B cell (primary cell): ENCODE measurements at regions not wholly inside any gene's neighbourhood (a gene's known extent, or its start where the extent isn't known, plus 50 kb on each side); places are given as distances from the start of the nearest gene placed in this dataset.

Experiments
- ATAC-seq: fragments of 200-7000 bp; cut with Tn5 transposase; one replicate; pipeline ENCODE4 v1.10.0; 2021; ENCODE audit warnings: low read depth, mild to moderate bottlenecking, moderate number of reproducible peaks, moderate library complexity
- CTCF ChIA-PET: fragments of 350-600 bp; sonication (Branson Sonifier 250); formaldehyde crosslinking; loops from one replicate; lab custom pipeline; 2021; ENCODE audit warnings: antibody characterized with exemption, inconsistent platforms; lab: Charles Lee
- POLR2A ChIA-PET: fragments of 350-600 bp; sonication (Branson Sonifier 250); formaldehyde crosslinking; loops from one replicate; lab custom pipeline; 2021; ENCODE audit warnings: antibody characterized with exemption; lab: Charles Lee
- DNase-seq: peaks from one replicate; pipeline ENCODE4 v3.0.0; 2013
- H2AFZ ChIP-seq: 2 replicates; pipeline ENCODE4 v1.6.1; 2012; ENCODE audit warnings: mild to moderate bottlenecking, low read depth, low read length; ENCODE audit not compliant: insufficient read depth, poor library complexity, severe bottlenecking
- H3K27ac ChIP-seq, 2 donors: 1 replicate in 1 of 2; 2 replicates in 1 of 2; pipeline ENCODE4 v1.5.1; 2012 to 2013; ENCODE audit warnings: low read length in 2 of 2, mild to moderate bottlenecking in 2 of 2, moderate library complexity in 1 of 2
- H3K27me3 ChIP-seq, 4 experiments: fragments of 200-600 bp in 1 of 4; sonication (generic) in 1 of 4; replicated peaks in 1 of 4; 1 replicate in 2 of 4; 2 replicates in 2 of 4; pipeline versions ENCODE4 v1.6.1 to v1.7.0; 2013 to 2016; ENCODE audit warnings: low read length in 3 of 4, mild to moderate bottlenecking in 2 of 4, mixed read lengths in 1 of 4, moderate library complexity in 1 of 4; ENCODE audit not compliant: insufficient read depth in 4 of 4, control insufficient read depth in 3 of 4; ENCODE audit errors: control extremely low read depth in 1 of 4
- H3K36me3 ChIP-seq, 2 experiments: replicated peaks in 1 of 2; 1 replicate in 1 of 2; 2 replicates in 1 of 2; pipeline versions ENCODE4 v1.6.1 to v1.7.1; 2013; ENCODE audit warnings: low read length in 1 of 2; ENCODE audit not compliant: insufficient read depth in 2 of 2, control insufficient read depth in 1 of 2; ENCODE audit errors: control extremely low read depth in 1 of 2, extremely low read depth in 1 of 2
- H3K4me1 ChIP-seq, 2 donors: fragments of 200-600 bp in 1 of 2; sonication (generic) in 1 of 2; 1 replicate in 1 of 2; 2 replicates in 1 of 2; pipeline versions ENCODE4 v1.5.1 to v1.6.1; 2013 to 2017; ENCODE audit warnings: low read length in 2 of 2; ENCODE audit not compliant: control insufficient read depth in 2 of 2, insufficient read depth in 2 of 2
- H3K4me2 ChIP-seq: replicated peaks from 2 replicates; pipeline ENCODE3; 2012; ENCODE audit warnings: mild to moderate bottlenecking, low read depth, low read length; ENCODE audit not compliant: poor library complexity, severe bottlenecking
- H3K4me3 ChIP-seq, 5 experiments: fragments of 200-600 bp in 1 of 5; sonication (generic) in 1 of 5; 1 replicate in 3 of 5; 2 replicates in 2 of 5; pipeline versions ENCODE4 v1.5.1 to v1.7.0; 2011 to 2016; ENCODE audit warnings: low read length in 4 of 5, mild to moderate bottlenecking in 4 of 5, low read depth in 2 of 5, control low read depth in 1 of 5, moderate library complexity in 1 of 5; ENCODE audit not compliant: insufficient read depth in 1 of 5; ENCODE audit errors: control extremely low read depth in 1 of 5, extremely low read depth in 1 of 5
- H3K79me2 ChIP-seq: fragments of 200-600 bp; sonication (generic); one replicate; pipeline ENCODE4 v1.6.0; 2016; ENCODE audit warnings: low read length; ENCODE audit not compliant: control insufficient read depth, insufficient read depth
- H3K9ac ChIP-seq: fragments of 200-600 bp; sonication (generic); 2 replicates; pipeline ENCODE4 v1.6.1; 2017; ENCODE audit warnings: mild to moderate bottlenecking, low read length, moderate library complexity
- H3K9me3 ChIP-seq, 3 donors: one replicate each; pipeline versions ENCODE4 v1.6.1 to v1.7.1; 2013; ENCODE audit warnings: low read length in 2 of 3; ENCODE audit not compliant: control insufficient read depth in 2 of 3, insufficient read depth in 1 of 3; ENCODE audit errors: control extremely low read depth in 1 of 3
- H4K20me1 ChIP-seq: 2 replicates; pipeline ENCODE4 v1.6.0; 2012; ENCODE audit warnings: mild to moderate bottlenecking, low read length; ENCODE audit not compliant: insufficient read depth, control insufficient read depth, poor library complexity, severe bottlenecking
- H3K27ac Mint-ChIP-seq: one replicate; pipeline ENCODE4 v1.8.0; 2021; ENCODE audit warnings: mixed read lengths
- H3K27me3 Mint-ChIP-seq: one replicate; pipeline ENCODE4 v1.8.0; 2021; ENCODE audit warnings: mixed read lengths
- H3K4me1 Mint-ChIP-seq: one replicate; pipeline ENCODE4 v1.8.0; 2021; ENCODE audit warnings: mixed read lengths
- H3K4me3 Mint-ChIP-seq: one replicate; pipeline ENCODE4 v1.8.0; 2021; ENCODE audit warnings: mixed read lengths
- H3K9me3 Mint-ChIP-seq: one replicate; pipeline ENCODE4 v1.8.0; 2022; ENCODE audit warnings: mixed read lengths; ENCODE audit not compliant: insufficient read depth
- CTCF ChIP-seq: fragments of 200-600 bp; IDR thresholded peaks from one replicate; pipeline ENCODE4 v1.8.0; 2022; ENCODE audit warnings: antibody characterized with exemption, mild to moderate bottlenecking
- EZH2 ChIP-seq: IDR thresholded peaks from 2 replicates; pipeline ENCODE4 v1.6.1; 2012; ENCODE audit warnings: borderline replicate concordance, low read depth, mild to moderate bottlenecking, moderate library complexity, low read length; ENCODE audit not compliant: insufficient read depth, poor library complexity, severe bottlenecking
- WGBS: methylation state at CpG from one replicate; pipeline ENCODE4 v1.1.5; 2013; ENCODE audit warnings: missing lambda C conversion rate; ENCODE audit not compliant: insufficient coverage; 5-methylcytosine and 5-hydroxymethylcytosine counted together
- intact Hi-C: fragments of 100-400 bp; cut with micrococcal nuclease; formaldehyde crosslinking; loops from one replicate; pipeline ENCODE4 v1.10.0; 2022

- no peaks in the 10 kb centered on the region for H3K27me3 ChIP-seq
- no peak for ATAC-seq
- Mint-ChIP-seq H3K4me3 (no peak overlapping the region), H3K4me1 (no peaks in the 10 kb centered on the region), H3K27me3 (no peaks in the 10 kb centered on the region), H3K27ac (no peak overlapping the region), H3K9me3 (peaks cover 2% of the 10 kb centered on the region)
- H3K27ac ChIP-seq, result no peak overlapping the region
- POLR2A ChIA-PET, result no interaction called here
- CTCF ChIA-PET, result no interaction called here
- no peaks in the 10 kb centered on the region for H3K79me2 ChIP-seq
- no peak for TF ChIP-seq EZH2
- no peak for TF ChIP-seq CTCF
- DNase-seq, result no peak
- intact Hi-C loops, result no loop called here
- H3K36me3 ChIP-seq, result no peaks in the 10 kb centered on the region
- WGBS, result 75% methylated on average over 5 of the region's 6 CpGs
- no peak overlapping the region for H3K4me3 ChIP-seq
- H3K9ac ChIP-seq, result no peak overlapping the region
- H2AFZ ChIP-seq, result no peak overlapping the region
- H3K4me2 ChIP-seq, result no peak overlapping the region
- H3K9me3 ChIP-seq, result peaks cover 0 to 15% (median 0%) of the 10 kb centered on the region in 3 donors
- no peaks in the 10 kb centered on the region for H4K20me1 ChIP-seq
- no peaks in the 10 kb centered on the region for H3K4me1 ChIP-seq
Measured at GRCh38 chr10:54962134-54962900, 161.3 kb upstream of the PCDH15 start.

DNA sequence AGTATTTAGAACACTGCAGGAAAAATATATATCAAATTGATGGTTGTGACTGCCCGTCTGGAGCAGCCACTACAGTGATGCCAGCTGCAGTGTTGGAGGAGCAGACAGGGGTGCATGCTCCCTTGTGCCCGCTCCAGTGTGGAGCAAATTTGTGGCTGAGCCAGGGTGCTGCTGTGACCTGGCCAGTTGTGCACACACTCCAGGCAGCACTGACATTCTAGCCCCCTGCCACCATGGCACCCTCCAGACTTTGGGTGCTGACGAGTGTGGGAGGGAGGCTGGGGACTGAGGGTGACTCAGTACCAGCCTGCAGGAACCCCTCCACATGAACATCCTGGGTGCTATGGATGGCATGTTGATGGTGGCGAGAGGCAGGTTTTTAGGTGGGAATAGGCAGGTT, 160.0 kb upstream of the PCDH15 start:
- H3K36me3 ChIP-seq, result no peaks in the 10 kb centered on the region

More for the DNA sequence above, 160.0 kb upstream of the PCDH15 start:
- Histone ChIP-seq H3K4me3 (no peak overlapping the region), H4K20me1 (no peaks in the 10 kb centered on the region), H3K27ac (no peak overlapping the region), H2AFZ (no peak overlapping the region), H3K9me3 (peaks cover 0 to 15% (median 0%) of the 10 kb centered on the region in 3 donors), H3K27me3 (no peaks in the 10 kb centered on the region), H3K4me1 (no peaks in the 10 kb centered on the region), H3K4me2 (no peak overlapping the region), H3K79me2 (no peaks in the 10 kb centered on the region), H3K9ac (no peak overlapping the region)
- Mint-ChIP-seq H3K4me1 (no peaks in the 10 kb centered on the region), H3K9me3 (peaks cover 2% of the 10 kb centered on the region), H3K27ac (no peak overlapping the region), H3K27me3 (no peaks in the 10 kb centered on the region), H3K4me3 (no peak overlapping the region)
- 82% methylated on average over 2 of the region's 4 CpGs for WGBS
- intact Hi-C loops, result no loop called here
- CTCF ChIA-PET, result no interaction called here
- DNase-seq (no peak), ATAC-seq (no peak)
- POLR2A ChIA-PET, result no interaction called here
- TF ChIP-seq EZH2, result no peak
- no peak for TF ChIP-seq CTCF
